ENCODE measurements at regions not wholly inside any gene's neighbourhood (a gene's known extent, or its start where the extent isn't known, plus 50 kb on each side); places are given as distances from the start of the nearest gene placed in this dataset.

- DNase-seq, result peak in 1 of 2 donors; percentile 50
These were observed 602.9 kb downstream of the NYAP2 start for GRCh38 chr2:226002438-226002837.

DNA sequence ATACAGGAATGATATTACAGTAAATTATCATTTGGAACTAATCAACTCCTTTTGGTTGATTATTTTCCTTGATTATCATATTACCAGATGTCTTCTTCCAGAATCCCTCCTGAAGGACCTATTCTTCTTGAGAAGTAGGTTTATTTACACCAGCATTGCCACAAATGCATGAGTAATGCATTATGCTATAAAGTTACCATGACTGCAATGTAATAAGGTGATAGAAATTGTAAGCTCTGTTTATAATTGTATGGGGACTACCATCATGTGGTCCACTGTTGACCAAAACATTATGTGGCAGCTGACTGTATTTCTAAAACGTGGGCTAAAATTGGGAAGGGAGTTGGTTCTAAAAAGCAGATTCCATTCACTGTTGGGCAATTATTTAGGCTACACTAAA is 602.2 kb downstream of the NYAP2 start:
- DNase-seq, result no peak

DNA sequence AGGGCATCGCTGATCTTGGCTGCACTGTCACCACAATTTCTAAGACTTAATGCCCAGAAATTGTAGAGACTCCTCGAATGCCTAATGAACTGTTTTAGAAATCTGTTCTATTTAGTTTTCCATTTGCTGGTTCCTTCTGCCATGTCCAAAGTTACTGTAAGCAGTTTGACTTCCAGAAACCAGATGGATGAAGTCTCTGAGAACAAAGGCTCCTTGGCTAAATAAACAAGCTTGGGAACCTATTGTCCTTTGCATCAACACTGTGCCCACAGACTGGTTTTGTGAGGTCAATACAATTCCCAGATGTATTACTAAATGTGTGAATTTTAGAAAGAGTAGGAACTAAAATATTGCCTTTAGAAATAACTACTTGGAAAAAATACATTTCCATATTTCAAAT is 600.2 kb downstream of the NYAP2 start:
- no peak for DNase-seq

GRCh38 chr2:225998653-225999052 is 599.1 kb downstream of the NYAP2 start:
- DNase-seq, result no peak

GRCh38 chr2:225998116-225998515 is 598.6 kb downstream of the NYAP2 start:
- DNase-seq, result no peak

DNA sequence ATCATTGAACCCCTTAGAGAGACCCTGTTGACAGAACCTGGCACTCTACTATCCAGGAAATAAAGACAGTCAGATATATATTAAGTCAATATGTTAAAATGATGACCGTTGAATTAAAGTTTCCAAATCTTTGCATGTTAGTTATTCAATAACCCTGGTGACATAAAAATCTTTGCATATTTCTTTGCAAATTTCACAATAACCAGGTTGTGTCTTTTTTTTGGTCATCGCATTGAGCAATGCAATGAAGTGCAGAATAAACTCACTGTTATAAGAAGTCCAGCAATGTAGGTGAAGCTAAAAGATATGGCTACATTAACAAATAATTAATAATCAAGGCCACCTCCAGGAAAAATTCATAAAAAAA is 596.9 kb downstream of the NYAP2 start:
- no peak for DNase-seq

GRCh38 chr2:225995796-225996461 is 596.4 kb downstream of the NYAP2 start:
- no peak for DNase-seq

DNA sequence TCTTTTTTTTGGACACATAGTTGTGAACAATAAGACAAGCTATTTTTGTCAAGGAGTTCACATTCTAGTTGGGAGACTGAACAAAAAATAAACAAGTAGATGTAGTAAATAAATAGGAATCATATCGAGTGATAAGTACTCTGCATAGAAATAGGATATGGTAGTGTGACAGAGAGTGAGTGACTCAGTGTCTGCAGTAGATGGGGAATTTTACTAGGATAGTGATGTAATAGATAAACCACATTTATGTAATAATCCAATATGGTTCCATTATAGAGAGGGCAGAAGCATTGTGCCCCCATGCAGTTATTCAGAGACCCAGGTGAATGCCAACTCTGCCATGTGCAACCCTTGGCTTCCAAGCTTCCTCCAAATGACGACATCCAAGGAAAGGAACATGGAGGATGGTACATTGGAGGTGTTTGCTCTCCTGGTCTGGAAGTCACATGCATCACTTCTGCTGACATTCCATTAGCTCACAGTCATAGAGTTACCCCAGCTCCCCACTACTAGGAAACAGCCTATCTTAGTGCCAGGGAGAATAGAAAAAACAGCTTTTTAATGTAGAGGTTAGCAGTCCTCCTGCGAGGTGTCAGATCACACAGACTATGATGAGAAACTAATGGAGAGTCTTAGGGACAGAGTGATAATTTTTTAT is 595.4 kb downstream of the NYAP2 start:
- no peak for DNase-seq

- no peak for DNase-seq
These were observed 593.9 kb downstream of the NYAP2 start for GRCh38 chr2:225993430-225993829.

DNA sequence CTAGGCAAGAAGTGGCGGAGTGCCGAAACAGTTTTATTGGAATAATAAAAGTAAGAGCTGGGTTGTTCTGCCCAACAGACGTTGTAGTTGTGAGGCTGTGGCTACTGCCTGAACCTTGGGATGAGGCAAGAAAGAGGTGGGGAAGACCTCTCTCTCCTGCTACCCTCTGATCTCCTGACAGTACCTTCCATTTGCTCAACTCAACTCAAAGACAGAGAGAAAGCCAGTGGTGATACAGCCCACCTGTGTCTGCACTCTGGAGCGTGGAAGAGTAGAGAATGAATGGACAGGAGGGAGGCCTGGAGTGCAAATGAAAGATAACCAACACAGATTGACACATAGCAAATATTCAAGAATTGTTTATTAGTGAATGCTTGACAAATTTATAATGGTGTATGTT is 590.3 kb downstream of the NYAP2 start:
- DNase-seq, result no peak

GRCh38 chr2:225980372-225980771 is 580.9 kb downstream of the NYAP2 start:
- DNase-seq, result no peak

DNA sequence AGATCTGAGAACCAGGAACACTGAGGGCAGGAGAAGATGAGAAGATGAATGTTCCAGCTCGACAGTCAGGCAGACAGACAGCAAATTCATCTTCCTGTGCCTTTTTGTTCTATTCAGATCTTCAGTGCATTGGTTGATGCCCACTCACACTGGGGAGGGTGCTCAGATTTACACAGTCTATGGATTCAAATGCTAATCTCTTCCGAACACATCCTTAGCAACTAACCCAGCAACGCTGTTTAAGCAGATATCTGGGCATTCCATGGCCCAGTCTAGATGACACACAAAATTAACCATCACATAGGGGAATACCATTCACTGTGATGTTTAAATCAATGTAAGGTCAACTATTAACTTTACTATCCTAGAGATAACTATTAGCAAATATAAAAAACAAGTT is 571.9 kb downstream of the NYAP2 start:
- no peak for DNase-seq

- DNase-seq, result no peak
These were observed 549.4 kb downstream of the NYAP2 start for GRCh38 chr2:225948903-225949302.

GRCh38 chr2:225938991-225939390 is 539.5 kb downstream of the NYAP2 start:
- DNase-seq, result no peak

DNA sequence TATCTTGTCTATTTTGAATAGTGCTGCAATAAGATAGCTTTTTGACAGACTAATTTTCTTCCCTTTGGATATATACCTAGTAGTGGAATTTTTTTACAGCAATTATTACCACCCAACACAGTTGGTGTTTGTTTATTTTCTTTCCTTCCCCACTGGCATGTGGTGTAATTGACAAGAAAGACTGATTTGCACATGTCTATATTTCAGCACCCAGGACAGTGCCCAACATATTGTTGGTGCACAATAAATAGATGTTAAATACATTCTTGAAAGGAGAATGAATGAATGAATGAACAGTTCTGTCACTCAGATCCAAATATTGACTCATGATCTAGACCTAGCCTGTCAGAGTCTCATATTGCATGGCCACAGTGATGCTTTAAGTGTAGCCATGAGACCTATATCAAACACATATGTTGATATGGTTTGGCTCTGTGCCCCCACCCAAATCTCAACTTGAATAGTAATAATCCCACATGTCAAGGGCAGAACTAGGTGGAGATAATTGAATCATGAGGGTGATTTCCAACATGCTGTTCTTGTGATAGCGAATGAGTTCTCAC is 538.2 kb downstream of the NYAP2 start:
- DNase-seq, result no peak

DNA sequence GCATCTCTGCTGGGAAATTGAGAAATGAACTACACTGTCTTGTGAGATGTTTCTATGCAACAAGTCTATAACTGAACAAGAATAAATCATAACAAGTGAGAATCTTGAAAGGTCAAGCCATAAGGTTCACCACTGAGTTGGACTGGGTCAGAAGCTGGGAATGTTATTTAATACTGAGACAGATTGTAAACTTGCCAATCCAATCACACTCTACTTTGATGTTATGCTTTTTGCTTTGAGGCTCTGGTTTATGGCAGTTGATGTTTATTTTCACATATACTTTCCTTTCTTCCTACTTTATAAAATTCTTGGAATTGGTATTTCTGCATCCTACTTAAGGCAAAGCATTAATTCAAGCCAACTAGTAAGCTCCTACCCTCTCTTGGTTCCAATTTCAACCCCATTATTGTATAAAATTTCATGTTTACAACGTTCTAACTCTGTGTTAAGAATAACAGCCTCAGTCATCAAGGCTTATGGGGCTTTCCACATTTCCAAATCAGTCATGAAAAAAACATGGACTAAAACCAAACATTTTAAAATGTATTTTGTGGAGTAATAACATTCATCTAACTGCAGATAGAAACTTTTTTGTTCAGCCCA is 533.4 kb downstream of the NYAP2 start:
- DNase-seq, result no peak

- no peak for DNase-seq
These were observed 531.2 kb downstream of the NYAP2 start for GRCh38 chr2:225930687-225931086.

DNA sequence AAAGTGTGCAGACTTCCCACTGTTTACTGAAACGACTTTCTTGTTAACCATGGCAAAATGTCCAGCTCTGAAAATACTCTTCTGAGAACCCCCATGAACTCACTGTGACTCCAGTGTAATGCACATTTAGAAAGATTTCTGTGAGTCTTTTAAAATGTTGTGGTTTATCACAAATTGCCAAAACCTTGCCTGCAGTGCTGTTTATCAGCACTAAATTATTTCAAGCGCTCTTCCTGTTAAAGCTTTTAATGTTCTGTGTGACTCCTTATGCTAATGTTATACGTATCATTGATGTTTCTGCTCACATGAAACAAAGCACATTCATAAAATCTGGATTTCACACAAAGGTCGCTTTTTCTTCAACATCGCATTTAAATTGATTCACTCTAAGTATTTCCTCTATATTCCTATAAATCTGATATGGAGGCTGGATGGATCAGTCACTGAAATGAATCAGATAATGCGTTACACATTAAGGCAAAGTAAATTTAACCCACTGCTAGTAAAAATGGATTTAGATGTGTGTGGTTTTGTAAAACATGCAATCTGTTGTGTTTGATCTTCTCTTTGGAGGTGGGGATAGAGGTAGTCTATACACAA is 521.2 kb downstream of the NYAP2 start:
- DNase-seq, result no peak

DNA sequence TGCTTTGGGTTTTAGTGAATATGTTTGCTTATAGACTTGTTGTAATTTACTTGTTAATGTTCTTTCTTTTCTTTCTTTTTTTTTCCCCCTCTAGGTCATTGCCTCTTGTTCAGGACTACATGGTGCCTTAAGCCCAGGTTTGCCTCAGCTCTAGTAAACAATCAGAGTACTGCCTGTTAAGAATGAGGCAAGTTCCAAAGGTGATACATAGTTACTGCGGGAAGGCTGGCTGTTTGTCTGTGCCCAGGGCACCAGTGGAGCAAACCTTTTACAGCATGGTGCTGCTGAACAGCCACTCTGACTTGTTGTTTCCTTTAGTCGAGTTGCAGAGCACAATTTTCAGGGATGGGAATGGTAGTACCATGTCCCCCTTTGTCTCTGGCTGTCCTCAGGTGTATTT is 517.2 kb downstream of the NYAP2 start:
- DNase-seq, result no peak

DNA sequence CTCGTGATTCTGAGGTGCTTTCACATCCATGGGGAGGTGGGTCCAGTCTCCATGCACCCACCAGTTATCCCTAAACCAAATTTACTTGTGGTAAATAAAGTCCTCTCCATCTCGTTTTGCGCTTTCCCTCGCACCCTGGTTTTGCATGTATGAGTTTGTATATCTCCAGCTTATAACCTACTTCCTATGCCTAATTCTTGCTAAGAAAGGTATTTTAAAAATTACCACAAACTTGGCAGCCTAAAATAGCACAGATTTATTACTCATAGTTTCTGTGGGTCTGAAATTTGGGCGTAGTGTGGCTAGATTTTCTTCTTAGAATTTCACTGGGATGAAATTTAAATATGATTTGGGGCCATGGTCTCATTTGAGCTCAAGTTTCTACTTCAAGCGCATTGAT is 511.5 kb downstream of the NYAP2 start:
- DNase-seq, result no peak

- DNase-seq, result no peak
These were observed 495.6 kb downstream of the NYAP2 start for GRCh38 chr2:225895126-225895525.

DNA sequence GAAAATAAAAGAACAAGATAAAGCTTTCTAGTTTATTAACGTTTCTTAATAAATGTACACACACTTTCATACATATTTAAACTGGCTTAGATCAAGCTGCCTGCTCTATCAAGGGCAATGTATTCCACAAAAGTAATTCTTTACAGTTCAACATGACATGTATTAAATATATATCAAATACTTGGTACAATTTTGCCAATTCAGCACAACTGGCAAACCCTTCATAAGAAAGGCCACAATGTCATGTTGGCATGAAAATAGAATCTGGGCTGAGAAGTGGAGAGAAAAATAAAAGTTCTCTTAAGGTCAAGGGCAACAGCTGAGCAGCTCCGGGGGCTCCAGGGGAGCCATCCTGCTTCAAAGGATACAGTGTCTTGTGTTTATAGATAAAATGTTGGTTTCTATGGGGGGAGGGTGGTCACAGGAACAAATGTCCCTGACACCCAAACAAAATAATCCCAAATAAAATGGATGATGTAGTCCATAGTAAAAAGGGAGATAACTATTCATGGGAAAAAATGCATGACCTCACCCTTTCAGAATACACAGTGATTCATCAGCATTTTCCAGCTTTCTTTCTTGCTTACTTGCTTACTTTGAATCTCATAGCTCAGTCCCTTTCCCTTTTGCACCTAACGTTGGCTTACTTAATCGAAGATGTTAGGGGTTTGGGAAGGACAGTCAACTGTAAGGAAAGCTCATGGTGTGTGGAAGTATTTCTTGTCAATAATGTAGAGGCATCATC is 494.9 kb downstream of the NYAP2 start:
- no peak for DNase-seq

- no peak for DNase-seq
These were observed 493.6 kb downstream of the NYAP2 start for GRCh38 chr2:225893151-225893550.

Data from CD4-positive, alpha-beta T cell treated with Interleukin-4 for 1 hour (primary cell).